ENCODE measurements at regions not wholly inside any gene's neighbourhood (a gene's known extent, or its start where the extent isn't known, plus 50 kb on each side); places are given as distances from the start of the nearest gene placed in this dataset.

DNA sequence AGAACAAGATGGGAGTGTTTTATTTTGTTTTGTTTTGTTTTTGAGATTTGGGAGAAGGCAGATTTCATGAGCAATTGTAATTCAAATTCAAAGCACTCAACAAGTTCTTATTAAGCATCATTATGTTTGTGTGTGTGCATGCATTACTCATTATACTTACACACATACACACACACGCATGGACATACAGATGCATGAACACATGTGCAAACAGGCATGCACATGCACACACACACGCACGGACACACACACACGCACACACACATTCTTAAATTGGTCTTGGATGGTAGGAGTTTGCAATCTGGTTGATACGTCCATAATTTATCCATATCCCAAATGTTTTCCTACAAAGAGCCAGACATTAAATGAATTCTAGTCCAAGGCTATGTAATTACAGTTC lies 702.8 kb downstream of the INHBA start:
- DNase-seq (ENCODE audit: low spot score), result no peak

DNA sequence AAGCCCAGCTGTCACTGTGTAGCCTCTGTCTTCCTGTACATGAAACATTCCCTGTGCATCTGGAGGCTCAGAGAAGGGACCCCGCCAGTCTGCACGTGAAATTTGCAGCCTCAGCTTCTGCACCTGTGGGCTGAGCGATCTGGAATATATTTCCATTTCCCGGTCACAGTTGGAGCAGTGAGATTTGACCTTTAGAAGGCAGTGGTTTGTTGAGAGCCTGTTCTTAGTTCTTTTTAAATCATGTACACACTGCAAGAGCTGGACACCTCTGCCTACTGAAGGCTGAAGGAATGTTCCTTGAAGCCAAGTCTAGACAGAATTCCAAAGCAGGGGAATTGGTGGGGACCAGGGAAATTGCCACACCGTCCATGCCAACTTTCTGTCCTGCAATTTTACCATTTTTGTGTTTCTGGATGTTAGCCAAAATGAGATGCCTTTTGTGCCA lies 706.6 kb downstream of the INHBA start:
- DNase-seq (ENCODE audit: low spot score), result no peak

DNA sequence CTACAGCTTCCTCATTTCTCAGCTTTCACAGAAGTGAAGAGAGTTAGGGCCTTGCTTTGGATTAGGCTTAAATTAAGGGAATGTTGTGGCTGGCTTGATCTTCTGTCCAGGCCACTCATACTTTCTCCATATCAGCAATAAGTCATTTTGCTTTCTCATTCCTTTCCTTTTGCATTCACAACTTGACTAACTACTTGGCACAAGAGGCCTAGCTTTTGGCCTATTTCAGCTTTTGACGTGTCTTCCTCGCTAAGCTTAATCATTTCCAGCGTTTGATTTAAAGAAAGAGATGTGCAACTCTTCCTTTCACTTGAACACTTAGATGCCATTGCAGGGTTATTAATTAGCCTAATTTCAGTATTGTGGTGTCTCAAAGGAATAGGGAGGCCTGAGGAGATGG lies 712.0 kb downstream of the INHBA start:
- DNase-seq (ENCODE audit: low spot score), result no peak

DNA sequence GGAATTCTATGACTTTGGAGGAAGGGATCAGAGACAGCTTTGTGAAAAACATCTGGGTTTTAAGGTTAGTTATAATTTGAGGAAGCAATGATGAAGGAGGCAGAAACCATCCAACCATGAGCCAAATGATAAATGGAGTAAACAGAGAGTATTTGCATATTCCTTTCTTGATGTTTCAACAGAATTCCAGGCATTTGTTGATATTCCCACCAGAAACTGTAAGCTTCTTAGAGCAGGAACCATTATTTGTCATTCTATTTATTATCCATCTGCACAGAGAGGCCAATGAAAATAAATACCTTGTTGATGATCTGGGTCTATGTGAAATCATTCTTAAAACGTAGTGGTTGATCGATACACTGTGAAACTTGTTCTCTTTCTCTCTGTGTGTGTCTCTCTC lies 715.3 kb downstream of the INHBA start:
- DNase-seq (ENCODE audit: low spot score), result no peak

DNA sequence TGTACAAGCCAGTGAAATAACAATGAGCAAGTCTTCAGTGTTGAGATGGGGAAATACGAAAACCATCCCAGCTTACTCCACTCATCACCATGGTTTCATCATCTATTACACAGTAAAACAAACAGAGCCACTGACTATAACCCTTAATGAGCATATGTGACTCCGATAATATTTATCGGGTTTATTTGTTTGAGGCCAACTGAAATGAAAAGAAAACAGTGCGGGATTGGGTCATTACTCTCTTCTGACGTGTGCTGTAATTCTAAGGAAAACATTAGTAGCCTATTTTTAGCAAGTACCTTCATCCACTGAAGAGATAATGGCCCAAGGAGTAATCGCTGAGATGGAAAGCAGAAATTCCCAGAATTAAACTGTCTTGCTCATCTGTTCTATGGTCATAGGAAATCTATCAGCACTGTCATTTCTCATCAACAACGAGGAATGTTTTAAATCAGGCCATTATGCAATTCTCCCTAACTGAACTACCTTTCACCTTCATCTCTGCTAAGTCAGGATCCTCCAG lies 716.5 kb downstream of the INHBA start:
- DNase-seq (ENCODE audit: low spot score), result no peak

DNA sequence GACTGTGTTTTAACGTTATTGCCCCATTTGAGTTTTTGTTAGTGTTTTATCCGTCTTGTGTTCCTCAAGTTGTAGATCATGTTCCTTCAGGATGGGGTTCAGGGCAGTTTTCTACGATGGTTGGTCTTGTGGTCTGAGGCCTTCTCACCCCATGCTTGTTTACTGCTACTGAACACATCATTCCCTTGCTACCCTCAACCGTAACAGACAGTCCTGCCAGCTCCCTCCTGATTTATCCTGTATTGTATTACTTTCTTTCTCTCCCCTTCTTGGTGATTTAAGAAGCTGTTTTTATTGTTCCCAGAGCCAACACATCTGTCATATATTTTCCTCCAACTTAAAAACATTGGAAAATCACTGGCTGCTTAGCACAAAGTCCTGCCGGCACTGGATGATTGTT lies 719.8 kb downstream of the INHBA start:
- DNase-seq (ENCODE audit: low spot score), result no peak

DNA sequence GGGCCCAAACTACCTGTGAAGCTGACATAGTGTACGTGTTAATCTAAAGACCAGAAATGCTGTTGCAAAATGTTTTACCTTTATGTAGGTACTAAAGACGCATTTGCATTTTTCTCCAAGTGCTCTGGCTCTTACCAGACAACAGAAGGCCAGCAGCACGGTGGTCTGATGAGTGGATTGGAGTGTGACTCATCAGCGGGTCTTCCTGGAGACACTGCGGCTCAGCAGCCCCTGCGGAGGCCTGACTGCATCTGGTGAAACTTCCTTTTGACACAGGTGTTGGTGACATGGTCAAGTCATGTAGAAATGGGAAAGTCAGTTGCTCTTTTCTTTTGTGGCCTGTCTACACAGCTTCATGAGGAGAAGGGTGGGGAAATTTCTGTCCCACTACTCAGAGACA lies 723.6 kb downstream of the INHBA start:
- no peak for DNase-seq (ENCODE audit: low spot score)

DNA sequence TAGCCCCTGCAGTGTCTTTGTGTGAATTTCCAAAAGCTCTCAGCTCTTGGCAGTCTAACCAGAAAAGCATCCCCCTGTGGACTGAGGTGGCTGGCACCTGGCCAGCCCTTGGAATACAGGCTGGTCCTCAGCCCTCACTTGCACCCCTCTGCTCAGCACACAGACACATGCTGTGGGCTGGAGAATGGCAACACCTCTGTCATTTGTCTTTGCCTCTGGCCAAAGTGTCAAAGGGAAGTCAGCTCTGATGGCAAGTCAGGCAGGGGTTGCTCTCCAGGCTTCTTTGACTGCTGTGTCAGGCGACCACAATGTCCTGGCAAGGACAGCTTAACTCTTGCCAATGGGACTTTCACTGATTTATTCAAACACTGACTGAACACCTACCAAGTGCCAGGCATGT lies 724.8 kb downstream of the INHBA start:
- DNase-seq (ENCODE audit: low spot score), result no peak

DNA sequence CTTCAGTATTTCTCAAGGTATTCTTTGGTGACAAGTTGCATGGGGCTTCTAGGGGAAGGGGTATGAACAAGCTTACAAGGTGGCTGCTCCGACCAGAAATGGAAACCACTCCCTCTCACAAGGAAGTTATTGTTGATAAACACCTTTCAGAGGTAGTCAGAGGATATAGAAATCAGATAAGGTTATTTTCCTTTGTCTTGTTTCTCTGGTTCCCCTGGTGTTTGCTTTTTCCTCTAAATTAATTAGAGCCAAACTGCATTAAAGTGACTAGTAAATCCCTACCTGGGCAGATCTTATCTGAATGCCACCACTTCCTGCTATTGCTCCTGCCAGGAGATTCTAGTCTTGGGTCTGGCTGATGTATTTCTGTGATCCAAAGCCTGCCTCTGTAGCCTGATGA lies 725.4 kb downstream of the INHBA start:
- no peak for DNase-seq (ENCODE audit: low spot score)

DNA sequence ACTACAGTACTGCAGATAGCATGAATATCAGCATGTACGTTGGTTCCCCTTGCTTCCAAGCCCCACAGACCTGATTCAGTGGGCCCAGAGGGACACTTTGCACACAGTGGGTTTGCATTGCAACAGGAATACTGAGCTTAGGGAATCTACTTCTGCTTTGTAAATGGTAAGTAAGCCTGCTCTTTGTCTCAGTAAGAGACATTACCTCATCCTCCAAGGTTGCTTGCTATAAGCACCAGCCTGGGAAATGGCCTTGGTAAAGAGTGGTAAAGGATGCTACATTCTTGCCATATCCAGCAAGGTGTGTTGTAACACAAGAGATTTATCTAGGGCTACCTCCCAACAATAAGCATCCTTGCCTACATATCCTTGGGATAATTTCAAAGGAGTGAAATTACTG lies 730.5 kb downstream of the INHBA start:
- no peak for DNase-seq (ENCODE audit: low spot score)

DNA sequence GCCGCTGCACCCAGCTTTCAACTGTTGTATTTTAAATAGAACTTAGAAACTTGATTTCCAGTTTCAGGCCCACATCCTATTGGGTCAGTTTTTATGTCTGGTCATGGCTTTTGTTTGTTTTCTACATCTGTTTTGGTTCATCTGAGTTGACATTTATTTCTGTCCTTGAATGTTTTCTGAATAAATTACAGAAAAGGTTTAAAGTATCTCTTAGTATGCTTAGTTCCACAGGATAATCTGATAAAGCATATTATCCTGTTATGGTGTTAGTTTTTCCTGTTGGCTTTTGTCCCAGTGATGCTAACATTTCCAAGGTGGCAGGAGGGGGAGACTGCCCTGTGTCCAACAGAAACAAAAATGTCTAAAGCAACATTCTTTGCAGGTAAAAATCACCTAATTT lies 733.2 kb downstream of the INHBA start:
- DNase-seq (ENCODE audit: low spot score), result no peak

DNA sequence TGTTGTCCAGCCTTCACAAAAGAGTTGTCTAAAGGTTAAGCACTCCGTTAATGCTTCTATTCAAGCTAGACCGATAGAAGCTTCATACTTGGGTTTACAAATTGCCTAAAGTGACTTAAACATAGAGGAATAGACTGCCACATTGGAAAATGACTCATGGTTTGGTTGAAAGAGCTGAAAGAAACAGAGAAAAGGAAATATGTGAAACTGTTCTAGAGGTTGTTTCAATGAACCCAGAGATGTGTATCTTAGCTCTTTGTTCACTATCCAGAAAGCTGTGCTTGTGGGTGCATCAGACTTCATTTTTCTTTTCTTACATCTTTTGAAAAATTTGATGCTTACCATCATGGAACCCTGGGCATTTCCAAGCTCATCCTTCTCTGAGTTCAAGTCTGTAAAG lies 736.2 kb downstream of the INHBA start:
- no peak for DNase-seq (ENCODE audit: low spot score)

DNA sequence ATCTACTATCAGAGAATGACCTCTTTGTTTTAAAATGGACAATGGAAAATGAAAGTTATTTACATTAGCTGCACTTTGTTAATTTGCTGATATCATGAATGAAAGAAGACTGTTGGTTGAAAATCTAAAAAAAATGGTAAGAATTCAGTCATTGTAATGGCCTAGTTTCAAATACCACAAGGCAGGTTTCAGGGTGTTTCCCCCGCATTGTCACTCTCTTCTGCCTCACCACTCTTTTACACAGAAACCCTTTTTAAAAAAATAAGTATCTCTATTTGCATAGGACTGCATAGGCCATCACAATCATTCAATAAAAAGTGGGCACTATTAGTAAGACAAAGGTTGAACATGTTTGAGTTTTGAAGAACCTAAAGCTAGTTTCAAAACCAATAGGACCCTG lies 737.1 kb downstream of the INHBA start:
- no peak for DNase-seq (ENCODE audit: low spot score)

DNA sequence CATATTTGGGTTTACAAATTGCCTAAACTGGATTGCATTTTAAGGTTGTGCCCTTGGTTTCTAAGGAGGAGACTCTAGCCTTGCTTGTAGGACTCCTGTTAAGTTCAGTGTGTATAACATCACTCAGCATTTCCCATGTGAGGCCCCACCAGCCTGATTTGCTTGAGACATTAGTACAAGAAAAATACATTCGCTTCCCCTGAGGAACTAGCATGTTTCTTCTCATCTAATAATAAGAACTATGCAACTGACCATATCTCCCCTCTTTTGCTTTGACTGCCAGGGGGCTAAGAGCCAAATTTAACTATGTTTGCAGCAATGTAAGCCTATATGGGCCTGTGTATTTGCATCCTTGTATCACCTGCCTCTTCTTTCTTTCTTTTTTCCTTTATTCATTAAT lies 737.9 kb downstream of the INHBA start:
- DNase-seq (ENCODE audit: low spot score), result no peak

DNA sequence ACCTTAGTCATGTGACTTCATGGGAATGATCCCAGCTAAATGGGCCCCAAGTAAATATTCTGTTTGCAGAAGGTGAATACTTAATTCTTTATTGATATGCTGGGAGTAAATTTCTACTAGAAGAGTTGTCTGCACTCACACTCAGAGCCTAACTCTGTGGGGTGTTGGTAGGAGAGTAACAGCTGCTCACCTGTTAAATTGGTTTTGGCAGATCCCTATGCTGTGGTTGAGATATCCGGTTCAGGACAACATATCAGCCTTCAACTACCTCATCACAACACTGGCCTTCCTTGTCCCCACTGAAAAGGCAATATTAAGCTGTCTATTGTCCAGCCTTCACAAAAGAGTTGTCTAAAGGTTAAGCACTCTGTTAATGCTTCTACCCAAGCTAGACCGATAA lies 738.3 kb downstream of the INHBA start:
- no peak for DNase-seq (ENCODE audit: low spot score)

DNA sequence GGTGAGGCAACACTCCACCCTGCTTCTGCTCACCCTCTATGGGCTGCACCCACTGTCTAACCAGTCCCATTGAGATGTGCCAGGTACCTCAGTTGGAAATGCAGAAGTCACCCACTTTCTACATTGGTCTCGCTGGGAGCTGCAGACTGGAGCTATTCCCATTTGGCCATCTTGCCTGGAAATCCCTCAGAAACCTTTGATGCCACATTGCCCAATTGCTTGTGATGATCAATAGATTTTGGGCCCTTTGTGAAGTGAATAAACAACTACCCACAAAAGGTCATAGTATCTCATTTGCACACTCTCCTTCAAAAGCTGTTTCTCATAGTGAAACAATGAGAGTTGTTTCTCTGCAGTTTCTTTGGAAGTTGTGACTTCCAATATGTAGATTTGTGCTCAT lies 742.9 kb downstream of the INHBA start:
- no peak for DNase-seq (ENCODE audit: low spot score)

DNA sequence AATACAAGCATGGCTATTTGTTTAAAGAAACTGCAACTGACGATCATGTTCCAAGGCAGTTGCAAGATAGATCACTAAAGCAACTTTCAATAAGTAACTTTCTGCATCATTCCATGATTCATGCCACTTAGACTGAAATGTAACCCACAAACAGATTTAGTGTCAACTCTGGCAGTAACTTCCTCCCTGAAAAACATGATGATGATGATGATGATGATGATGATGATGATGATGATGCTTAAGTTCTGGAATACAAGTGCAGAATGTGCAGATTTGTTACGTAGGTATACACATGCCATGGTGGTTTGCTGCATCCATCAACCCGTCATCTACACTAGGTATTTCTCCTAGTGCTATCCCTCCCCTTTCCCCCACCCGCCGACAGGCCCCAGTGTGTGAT lies 754.7 kb downstream of the INHBA start:
- DNase-seq (ENCODE audit: low spot score), result no peak

DNA sequence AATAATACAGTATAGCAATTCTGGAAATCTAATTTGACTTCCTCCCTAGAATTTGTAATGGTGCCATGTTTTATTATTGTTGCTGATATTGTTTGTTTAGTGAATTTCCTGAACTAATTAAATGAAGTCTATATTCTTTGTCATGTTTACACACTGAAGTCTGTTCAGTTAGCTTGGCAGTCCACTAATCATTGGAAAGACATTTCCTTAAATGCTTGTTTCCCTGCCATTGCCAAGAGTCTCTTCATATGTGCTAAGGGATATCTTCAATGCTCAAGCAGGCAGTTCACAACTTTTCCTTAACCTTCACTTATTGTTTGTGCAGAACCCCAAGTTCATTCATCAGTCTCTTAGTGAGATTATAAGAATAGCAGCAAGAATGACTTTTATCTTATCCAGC lies 755.3 kb downstream of the INHBA start:
- no peak for DNase-seq (ENCODE audit: low spot score)

DNA sequence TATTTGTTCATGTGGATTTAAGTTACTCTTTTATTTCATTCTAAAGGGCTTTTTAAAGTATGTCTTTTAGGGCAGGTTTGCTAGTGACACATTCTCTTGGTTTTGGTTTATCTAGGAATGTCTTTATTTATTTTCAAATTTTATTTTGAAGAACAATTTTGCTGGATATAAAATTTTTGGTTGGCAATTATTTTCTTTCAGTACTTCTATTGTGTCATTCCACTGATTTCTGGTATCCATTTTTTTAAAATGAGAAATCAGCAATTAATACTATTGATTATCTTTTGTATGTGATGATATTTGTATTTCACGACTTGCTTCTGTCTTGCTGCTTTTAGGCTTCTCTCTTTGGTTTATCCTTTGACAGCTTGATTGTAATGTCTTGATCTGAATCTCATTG lies 756.3 kb downstream of the INHBA start:
- DNase-seq (ENCODE audit: low spot score), result no peak

DNA sequence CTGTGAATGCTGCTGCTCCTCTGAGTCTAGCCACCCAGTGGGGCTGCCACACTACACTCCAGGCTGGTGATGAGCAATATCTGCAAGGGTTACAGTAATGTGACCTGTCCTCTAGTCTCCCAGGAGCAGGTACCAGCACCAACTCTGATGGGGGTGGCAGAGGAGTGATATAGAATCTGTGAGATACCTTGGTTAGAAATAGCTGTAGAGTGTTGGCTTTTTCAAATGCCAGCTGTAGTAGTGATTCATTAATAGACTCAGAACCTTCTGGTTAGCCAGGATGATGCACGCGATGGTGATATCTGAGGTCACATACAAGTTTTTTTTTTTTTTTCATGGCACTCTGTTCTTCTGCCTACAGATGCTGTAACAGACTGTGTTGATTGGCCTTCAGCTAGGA lies 757.1 kb downstream of the INHBA start:
- DNase-seq (ENCODE audit: low spot score), result no peak

DNA sequence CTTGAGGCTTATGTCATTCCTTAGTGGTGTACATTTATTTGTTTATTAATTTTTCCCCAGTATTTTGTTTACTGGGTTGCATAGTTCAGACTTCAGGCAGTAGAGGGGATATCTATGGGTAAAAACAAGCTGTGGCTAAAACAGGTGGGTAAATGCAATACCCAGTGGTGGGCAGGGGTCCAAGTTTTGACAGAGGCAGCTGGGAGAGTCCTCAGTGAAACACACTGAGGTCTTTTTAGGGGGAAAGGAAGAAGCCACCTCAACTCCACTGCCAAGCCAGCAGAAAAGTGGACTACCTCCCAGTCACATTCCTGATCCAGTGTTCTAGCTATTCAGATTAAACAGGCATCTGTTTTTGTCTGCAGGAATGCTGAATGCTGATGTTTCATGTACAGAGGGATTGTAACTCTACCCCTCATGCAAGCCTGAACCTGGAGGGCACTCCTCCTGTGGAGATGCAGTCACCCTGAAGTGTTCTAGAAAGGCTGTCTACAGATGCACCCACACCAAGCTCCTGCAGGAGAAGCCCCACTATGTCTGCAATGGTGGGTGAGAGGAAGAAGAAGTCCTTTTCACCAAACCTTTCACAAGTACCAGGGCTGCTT lies 757.8 kb downstream of the INHBA start:
- DNase-seq (ENCODE audit: low spot score), result no peak

DNA sequence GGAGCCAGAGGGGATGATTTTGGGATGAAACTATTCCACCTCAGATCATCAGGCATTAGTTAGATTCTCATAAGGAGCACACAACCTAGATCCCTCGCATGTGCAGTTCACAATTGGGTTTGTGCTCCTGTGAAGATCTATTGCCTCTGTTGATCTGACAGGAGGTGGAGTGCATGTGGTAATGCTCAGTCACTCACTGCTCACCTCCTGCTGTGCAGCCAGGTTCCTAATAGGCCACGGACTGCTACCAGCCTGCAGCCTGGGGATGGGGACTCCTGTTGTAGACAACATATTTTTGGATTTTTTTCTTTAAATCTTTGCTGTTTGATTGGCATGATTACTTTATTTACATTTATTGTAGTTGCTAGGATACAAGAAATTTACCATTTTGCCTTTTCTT lies 765.0 kb downstream of the INHBA start:
- DNase-seq (ENCODE audit: low spot score), result no peak

DNA sequence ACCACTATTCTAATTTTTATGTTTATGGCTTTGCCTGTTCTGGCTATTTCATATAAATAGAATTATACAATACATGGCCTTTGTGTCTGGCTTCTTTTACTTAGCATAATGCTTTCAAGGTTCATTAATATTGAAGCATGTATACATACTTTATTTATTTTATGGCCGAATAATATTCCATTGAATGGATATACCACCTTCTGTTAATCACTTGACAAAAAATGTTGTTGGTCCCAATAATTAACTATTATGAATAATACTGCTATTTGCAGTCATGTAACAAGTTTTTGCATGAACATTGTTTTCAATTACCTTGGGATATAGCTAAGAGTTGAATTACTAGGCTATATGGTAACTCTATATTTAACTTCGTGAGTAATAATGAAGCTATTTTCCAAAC lies 767.5 kb downstream of the INHBA start:
- DNase-seq (ENCODE audit: low spot score), result no peak

DNA sequence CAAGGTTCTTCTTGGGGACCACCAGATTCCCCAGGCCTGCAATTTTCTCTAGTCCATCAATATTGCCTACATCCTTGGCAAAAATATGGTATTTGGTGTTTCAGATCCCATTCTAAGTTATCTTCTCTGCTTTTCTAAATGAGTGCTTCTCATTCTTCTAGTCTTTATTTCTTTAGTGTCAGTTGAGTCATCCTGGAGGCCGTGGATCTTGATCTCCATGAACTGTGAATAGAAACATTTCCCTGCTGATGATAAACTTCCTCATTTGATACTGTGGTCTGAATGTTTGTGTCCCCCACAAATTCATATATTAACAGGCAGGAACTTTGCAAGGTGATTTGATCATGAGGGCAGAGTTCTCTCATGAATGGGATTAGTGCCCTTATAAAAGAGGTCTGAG lies 779.3 kb downstream of the INHBA start:
- no peak for DNase-seq (ENCODE audit: low spot score)

DNA sequence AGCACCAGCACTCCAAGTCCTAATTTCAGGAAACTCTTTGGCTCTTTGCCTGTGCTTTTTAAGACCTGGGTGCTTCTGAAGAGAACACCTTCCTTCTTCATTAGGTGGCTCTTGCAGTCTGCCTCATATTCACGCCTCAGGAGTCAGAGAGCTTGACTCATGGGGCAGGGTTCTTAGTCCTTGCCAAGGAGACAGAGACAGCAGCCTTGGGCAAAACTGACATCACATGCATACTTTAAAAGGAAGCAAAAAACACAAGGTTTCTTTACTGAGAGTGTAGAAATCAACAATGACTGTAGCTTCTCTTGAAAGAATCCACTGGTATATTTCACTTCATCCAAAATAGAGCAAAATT lies 780.6 kb downstream of the INHBA start:
- no peak for DNase-seq (ENCODE audit: low spot score)

All from globus pallidus (tissue), 1 donor.